WTC11 (cell line): ENCODE measurements at regions not wholly inside any gene's neighbourhood (a gene's known extent, or its start where the extent isn't known, plus 50 kb on each side); places are given as distances from the start of the nearest gene placed in this dataset.

ENCODE experiments used
- SP1 ChIP-seq: sonication (generic); formaldehyde crosslinking; conservative IDR thresholded peaks from 2 replicates; pipeline ENCODE4 v1.8.1; 2022; ENCODE audit warnings: missing genetic modification reagents
- TCF7 ChIP-seq: sonication (generic); formaldehyde crosslinking; IDR thresholded peaks from 2 replicates; pipeline ENCODE4 v1.8.0; 2022; ENCODE audit warnings: mild to moderate bottlenecking, low read depth, missing genetic modification reagents, moderate library complexity
- TEAD4 ChIP-seq: sonication (generic); formaldehyde crosslinking; IDR thresholded peaks from 2 replicates; pipeline ENCODE4 v1.8.0; 2022; ENCODE audit warnings: mild to moderate bottlenecking, missing genetic modification reagents
- ZNF232 ChIP-seq: sonication (generic); formaldehyde crosslinking; IDR thresholded peaks from 2 replicates; pipeline ENCODE4 v1.8.0; 2022; ENCODE audit warnings: mild to moderate bottlenecking, missing genetic modification reagents
- ZNF263 ChIP-seq: sonication (generic); formaldehyde crosslinking; IDR thresholded peaks from 2 replicates; pipeline ENCODE4 v1.8.1; 2022; ENCODE audit warnings: low read depth, mild to moderate bottlenecking, moderate library complexity, missing genetic modification reagents
- TF ChIP-seq, protein P1 (sequence below): sonication (generic); formaldehyde crosslinking; IDR thresholded peaks from 2 replicates; pipeline ENCODE4 v1.8.0; 2023; ENCODE audit warnings: missing genetic modification reagents
- TF ChIP-seq, protein P2 (sequence below): sonication (generic); formaldehyde crosslinking; IDR thresholded peaks from 2 replicates; pipeline ENCODE4 v1.8.1; 2023; ENCODE audit warnings: mild to moderate bottlenecking, missing genetic modification reagents, moderate library complexity
- TF ChIP-seq, protein P3 (sequence below): fragments of 250-450 bp; sonication (Bioruptor Pico); IDR thresholded peaks from 2 replicates; pipeline ENCODE4 v1.9.0; 2021; ENCODE audit warnings: mild to moderate bottlenecking, borderline replicate concordance
- TF ChIP-seq, protein P4 (sequence below): sonication (generic); formaldehyde crosslinking; IDR thresholded peaks from 2 replicates; pipeline ENCODE4 v1.8.1; 2023; ENCODE audit warnings: mild to moderate bottlenecking, missing genetic modification reagents, borderline replicate concordance
- TF ChIP-seq, protein P5 (sequence below): fragments of 250-450 bp; sonication (Bioruptor Pico); IDR thresholded peaks from 2 replicates; pipeline ENCODE4 v1.8.0; 2021; ENCODE audit warnings: mild to moderate bottlenecking
- TF ChIP-seq, protein P6 (sequence below): sonication (generic); formaldehyde crosslinking; IDR thresholded peaks from 2 replicates; pipeline ENCODE4 v1.8.0; 2022; ENCODE audit warnings: mild to moderate bottlenecking, missing genetic modification reagents
- TF ChIP-seq, protein P7 (sequence below): sonication (generic); formaldehyde crosslinking; IDR thresholded peaks from 2 replicates; pipeline ENCODE4 v1.8.1; 2023; ENCODE audit warnings: mild to moderate bottlenecking, moderate library complexity, missing genetic modification reagents
- TF ChIP-seq, protein P8 (sequence below): sonication (generic); formaldehyde crosslinking; IDR thresholded peaks from 2 replicates; pipeline ENCODE4 v1.8.1; 2023; ENCODE audit warnings: mild to moderate bottlenecking, missing genetic modification reagents, moderate library complexity
- TF ChIP-seq, protein P9 (sequence below): sonication (generic); formaldehyde crosslinking; IDR thresholded peaks from 2 replicates; pipeline ENCODE4 v1.8.0; 2022; ENCODE audit warnings: mild to moderate bottlenecking, missing genetic modification reagents
- TF ChIP-seq, protein P10 (sequence below): sonication (generic); formaldehyde crosslinking; IDR thresholded peaks from 2 replicates; pipeline ENCODE4 v1.8.1; 2022; ENCODE audit warnings: mild to moderate bottlenecking, missing genetic modification reagents, moderate library complexity, borderline replicate concordance

DNA sequence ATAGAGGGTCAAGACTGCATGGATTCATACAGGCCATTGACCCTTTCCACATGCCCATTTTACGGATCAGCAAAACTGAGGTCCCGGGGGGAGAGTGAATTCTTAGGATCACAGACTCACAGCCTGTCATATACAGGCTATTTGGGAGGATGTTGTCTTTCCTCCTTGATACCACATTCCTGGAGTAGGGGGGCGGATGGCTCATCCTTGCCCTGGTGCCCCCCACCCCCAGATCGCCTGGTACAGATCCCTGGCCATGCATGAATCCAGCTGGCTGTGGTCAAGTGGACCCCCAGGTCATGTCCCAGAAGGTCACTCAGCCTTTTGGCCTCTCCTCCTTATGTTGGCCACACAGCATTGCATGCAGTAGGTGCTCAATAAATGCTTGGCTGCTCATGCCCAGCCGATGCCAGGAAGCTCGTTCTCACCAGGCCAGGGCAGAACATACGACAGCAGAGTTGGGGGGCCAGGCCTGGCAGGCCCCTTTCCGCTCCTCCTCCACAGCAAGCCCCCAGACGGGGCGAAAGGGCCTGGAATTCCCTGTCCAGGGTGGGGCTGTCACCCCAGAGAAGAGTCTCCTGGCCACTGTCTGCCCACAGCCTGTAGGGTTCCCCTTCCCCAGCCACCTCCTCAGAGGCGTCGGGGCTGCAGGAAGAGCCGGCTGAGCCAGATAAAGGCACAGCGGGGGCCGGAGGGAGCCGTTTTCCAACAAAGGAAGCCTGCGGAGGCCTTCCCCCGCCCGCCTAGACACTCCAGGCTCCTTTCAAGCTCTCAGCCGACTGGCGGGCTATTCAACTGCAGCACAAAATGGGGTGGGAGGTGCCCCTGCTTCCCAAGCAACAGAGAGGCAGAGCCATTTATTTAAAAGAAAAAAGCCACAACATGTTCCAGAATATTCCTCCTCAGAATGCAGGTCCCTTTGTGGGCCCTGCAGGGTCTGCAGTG, 215.7 kb upstream of the CIBAR2 start (continued):
- TF ChIP-seq, protein P1, sequence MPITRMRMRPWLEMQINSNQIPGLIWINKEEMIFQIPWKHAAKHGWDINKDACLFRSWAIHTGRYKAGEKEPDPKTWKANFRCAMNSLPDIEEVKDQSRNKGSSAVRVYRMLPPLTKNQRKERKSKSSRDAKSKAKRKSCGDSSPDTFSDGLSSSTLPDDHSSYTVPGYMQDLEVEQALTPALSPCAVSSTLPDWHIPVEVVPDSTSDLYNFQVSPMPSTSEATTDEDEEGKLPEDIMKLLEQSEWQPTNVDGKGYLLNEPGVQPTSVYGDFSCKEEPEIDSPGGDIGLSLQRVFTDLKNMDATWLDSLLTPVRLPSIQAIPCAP (CRISPR knock-in tag) = no peak
- TF ChIP-seq, protein P2, sequence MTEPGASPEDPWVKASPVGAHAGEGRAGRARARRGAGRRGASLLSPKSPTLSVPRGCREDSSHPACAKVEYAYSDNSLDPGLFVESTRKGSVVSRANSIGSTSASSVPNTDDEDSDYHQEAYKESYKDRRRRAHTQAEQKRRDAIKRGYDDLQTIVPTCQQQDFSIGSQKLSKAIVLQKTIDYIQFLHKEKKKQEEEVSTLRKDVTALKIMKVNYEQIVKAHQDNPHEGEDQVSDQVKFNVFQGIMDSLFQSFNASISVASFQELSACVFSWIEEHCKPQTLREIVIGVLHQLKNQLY (CRISPR knock-in tag) = no peak
- TF ChIP-seq ZNF263 (CRISPR knock-in tag) (no peak), TEAD4 (CRISPR knock-in tag) (no peak), SP1 (CRISPR knock-in tag) (peak; percentile 74; the same call in 1 of the 2 replicates), TCF7 (CRISPR knock-in tag) (no peak), ZNF232 (CRISPR knock-in tag) (no peak)
- TF ChIP-seq, protein P3, sequence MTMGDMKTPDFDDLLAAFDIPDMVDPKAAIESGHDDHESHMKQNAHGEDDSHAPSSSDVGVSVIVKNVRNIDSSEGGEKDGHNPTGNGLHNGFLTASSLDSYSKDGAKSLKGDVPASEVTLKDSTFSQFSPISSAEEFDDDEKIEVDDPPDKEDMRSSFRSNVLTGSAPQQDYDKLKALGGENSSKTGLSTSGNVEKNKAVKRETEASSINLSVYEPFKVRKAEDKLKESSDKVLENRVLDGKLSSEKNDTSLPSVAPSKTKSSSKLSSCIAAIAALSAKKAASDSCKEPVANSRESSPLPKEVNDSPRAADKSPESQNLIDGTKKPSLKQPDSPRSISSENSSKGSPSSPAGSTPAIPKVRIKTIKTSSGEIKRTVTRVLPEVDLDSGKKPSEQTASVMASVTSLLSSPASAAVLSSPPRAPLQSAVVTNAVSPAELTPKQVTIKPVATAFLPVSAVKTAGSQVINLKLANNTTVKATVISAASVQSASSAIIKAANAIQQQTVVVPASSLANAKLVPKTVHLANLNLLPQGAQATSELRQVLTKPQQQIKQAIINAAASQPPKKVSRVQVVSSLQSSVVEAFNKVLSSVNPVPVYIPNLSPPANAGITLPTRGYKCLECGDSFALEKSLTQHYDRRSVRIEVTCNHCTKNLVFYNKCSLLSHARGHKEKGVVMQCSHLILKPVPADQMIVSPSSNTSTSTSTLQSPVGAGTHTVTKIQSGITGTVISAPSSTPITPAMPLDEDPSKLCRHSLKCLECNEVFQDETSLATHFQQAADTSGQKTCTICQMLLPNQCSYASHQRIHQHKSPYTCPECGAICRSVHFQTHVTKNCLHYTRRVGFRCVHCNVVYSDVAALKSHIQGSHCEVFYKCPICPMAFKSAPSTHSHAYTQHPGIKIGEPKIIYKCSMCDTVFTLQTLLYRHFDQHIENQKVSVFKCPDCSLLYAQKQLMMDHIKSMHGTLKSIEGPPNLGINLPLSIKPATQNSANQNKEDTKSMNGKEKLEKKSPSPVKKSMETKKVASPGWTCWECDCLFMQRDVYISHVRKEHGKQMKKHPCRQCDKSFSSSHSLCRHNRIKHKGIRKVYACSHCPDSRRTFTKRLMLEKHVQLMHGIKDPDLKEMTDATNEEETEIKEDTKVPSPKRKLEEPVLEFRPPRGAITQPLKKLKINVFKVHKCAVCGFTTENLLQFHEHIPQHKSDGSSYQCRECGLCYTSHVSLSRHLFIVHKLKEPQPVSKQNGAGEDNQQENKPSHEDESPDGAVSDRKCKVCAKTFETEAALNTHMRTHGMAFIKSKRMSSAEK (CRISPR knock-in tag) = no peak
- TF ChIP-seq, protein P4, sequence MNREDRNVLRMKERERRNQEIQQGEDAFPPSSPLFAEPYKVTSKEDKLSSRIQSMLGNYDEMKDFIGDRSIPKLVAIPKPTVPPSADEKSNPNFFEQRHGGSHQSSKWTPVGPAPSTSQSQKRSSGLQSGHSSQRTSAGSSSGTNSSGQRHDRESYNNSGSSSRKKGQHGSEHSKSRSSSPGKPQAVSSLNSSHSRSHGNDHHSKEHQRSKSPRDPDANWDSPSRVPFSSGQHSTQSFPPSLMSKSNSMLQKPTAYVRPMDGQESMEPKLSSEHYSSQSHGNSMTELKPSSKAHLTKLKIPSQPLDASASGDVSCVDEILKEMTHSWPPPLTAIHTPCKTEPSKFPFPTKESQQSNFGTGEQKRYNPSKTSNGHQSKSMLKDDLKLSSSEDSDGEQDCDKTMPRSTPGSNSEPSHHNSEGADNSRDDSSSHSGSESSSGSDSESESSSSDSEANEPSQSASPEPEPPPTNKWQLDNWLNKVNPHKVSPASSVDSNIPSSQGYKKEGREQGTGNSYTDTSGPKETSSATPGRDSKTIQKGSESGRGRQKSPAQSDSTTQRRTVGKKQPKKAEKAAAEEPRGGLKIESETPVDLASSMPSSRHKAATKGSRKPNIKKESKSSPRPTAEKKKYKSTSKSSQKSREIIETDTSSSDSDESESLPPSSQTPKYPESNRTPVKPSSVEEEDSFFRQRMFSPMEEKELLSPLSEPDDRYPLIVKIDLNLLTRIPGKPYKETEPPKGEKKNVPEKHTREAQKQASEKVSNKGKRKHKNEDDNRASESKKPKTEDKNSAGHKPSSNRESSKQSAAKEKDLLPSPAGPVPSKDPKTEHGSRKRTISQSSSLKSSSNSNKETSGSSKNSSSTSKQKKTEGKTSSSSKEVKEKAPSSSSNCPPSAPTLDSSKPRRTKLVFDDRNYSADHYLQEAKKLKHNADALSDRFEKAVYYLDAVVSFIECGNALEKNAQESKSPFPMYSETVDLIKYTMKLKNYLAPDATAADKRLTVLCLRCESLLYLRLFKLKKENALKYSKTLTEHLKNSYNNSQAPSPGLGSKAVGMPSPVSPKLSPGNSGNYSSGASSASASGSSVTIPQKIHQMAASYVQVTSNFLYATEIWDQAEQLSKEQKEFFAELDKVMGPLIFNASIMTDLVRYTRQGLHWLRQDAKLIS = no peak
- TF ChIP-seq, protein P5, sequence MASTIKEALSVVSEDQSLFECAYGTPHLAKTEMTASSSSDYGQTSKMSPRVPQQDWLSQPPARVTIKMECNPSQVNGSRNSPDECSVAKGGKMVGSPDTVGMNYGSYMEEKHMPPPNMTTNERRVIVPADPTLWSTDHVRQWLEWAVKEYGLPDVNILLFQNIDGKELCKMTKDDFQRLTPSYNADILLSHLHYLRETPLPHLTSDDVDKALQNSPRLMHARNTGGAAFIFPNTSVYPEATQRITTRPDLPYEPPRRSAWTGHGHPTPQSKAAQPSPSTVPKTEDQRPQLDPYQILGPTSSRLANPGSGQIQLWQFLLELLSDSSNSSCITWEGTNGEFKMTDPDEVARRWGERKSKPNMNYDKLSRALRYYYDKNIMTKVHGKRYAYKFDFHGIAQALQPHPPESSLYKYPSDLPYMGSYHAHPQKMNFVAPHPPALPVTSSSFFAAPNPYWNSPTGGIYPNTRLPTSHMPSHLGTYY (CRISPR knock-in tag) = no peak
- TF ChIP-seq, protein P6, sequence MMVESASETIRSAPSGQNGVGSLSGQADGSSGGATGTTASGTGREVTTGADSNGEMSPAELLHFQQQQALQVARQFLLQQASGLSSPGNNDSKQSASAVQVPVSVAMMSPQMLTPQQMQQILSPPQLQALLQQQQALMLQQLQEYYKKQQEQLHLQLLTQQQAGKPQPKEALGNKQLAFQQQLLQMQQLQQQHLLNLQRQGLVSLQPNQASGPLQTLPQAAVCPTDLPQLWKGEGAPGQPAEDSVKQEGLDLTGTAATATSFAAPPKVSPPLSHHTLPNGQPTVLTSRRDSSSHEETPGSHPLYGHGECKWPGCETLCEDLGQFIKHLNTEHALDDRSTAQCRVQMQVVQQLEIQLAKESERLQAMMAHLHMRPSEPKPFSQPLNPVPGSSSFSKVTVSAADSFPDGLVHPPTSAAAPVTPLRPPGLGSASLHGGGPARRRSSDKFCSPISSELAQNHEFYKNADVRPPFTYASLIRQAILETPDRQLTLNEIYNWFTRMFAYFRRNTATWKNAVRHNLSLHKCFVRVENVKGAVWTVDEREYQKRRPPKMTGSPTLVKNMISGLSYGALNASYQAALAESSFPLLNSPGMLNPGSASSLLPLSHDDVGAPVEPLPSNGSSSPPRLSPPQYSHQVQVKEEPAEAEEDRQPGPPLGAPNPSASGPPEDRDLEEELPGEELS = peak; percentile 77; the same call in 1 of the 2 replicates
- TF ChIP-seq, protein P7, sequence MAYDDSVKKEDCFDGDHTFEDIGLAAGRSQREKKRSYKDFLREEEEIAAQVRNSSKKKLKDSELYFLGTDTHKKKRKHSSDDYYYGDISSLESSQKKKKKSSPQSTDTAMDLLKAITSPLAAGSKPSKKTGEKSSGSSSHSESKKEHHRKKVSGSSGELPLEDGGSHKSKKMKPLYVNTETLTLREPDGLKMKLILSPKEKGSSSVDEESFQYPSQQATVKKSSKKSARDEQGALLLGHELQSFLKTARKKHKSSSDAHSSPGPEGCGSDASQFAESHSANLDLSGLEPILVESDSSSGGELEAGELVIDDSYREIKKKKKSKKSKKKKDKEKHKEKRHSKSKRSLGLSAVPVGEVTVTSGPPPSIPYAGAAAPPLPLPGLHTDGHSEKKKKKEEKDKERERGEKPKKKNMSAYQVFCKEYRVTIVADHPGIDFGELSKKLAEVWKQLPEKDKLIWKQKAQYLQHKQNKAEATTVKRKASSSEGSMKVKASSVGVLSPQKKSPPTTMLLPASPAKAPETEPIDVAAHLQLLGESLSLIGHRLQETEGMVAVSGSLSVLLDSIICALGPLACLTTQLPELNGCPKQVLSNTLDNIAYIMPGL = 0 out of 2 replicates have a peak, but pooled peaks have one; percentile 28
- TF ChIP-seq, protein P8, sequence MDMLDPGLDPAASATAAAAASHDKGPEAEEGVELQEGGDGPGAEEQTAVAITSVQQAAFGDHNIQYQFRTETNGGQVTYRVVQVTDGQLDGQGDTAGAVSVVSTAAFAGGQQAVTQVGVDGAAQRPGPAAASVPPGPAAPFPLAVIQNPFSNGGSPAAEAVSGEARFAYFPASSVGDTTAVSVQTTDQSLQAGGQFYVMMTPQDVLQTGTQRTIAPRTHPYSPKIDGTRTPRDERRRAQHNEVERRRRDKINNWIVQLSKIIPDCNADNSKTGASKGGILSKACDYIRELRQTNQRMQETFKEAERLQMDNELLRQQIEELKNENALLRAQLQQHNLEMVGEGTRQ (CRISPR knock-in tag) = no peak
- TF ChIP-seq, protein P9, sequence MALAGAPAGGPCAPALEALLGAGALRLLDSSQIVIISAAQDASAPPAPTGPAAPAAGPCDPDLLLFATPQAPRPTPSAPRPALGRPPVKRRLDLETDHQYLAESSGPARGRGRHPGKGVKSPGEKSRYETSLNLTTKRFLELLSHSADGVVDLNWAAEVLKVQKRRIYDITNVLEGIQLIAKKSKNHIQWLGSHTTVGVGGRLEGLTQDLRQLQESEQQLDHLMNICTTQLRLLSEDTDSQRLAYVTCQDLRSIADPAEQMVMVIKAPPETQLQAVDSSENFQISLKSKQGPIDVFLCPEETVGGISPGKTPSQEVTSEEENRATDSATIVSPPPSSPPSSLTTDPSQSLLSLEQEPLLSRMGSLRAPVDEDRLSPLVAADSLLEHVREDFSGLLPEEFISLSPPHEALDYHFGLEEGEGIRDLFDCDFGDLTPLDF (CRISPR knock-in tag) = no peak
- TF ChIP-seq, protein P10, sequence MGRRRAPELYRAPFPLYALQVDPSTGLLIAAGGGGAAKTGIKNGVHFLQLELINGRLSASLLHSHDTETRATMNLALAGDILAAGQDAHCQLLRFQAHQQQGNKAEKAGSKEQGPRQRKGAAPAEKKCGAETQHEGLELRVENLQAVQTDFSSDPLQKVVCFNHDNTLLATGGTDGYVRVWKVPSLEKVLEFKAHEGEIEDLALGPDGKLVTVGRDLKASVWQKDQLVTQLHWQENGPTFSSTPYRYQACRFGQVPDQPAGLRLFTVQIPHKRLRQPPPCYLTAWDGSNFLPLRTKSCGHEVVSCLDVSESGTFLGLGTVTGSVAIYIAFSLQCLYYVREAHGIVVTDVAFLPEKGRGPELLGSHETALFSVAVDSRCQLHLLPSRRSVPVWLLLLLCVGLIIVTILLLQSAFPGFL = no peak
